ENCODE measurements at regions not wholly inside any gene's neighbourhood (a gene's known extent, or its start where the extent isn't known, plus 50 kb on each side); places are given as distances from the start of the nearest gene placed in this dataset.

- peaks cover 0 to 10% of the 10 kb centered on the region in 2 experiments for H4K20me1 ChIP-seq (replicated peaks in 1 of 2; ENCODE audit: control insufficient read depth in 1 of 2, insufficient read depth in 2 of 2, low read length in 2 of 2)
- H3K79me2 ChIP-seq (ENCODE audit: control insufficient read depth in 1 of 2, insufficient read depth in 2 of 2, low read length in 2 of 2), result no peaks in the 10 kb centered on the region
- H3K27ac ChIP-seq (ENCODE audit: low read depth, low read length), result no peak overlapping the region
- no peak overlapping the region for H2BK20ac ChIP-seq (ENCODE audit: low read length)
- no peak overlapping the region for H3K4me3 ChIP-seq (ENCODE audit: extremely low read depth in 1 of 4, insufficient read depth in 2 of 4, low read depth in 3 of 4, low read length in 4 of 4)
- WGBS, 2 experiments (ENCODE audit: extremely low coverage in 1 of 2, insufficient coverage in 1 of 2, insufficient read length in 1 of 2, insufficient replicate concordance in 2 of 2, low coverage in 1 of 2, low lambda C conversion rate in 2 of 2, missing lambda C conversion rate in 1 of 2), result 86% methylated on average over 14 of the region's 14 CpGs; no CpG with 5 or more reads in 1 of the 2 experiments
- no peak for DNase-seq (ENCODE audit: low read depth in 1 of 2, low spot score in 2 of 2)
- ChIA-PET POLR2A (ENCODE audit: partially characterized antibody) (no interaction called here), CTCF (ENCODE audit: partially characterized antibody) (interaction anchor here (1.3 kb wide), 1 partner anchor 32 kb away, joined by 3 read pairs; no protein-coding TSS in a partner anchor)
- H3K9me3 ChIP-seq (ENCODE audit: insufficient read depth in 2 of 2, low read depth in 1 of 2, low read length in 1 of 2), result no peaks in the 10 kb centered on the region
- no peak overlapping the region for H3K4ac ChIP-seq (replicated peaks; ENCODE audit: insufficient read length, low read depth, low read length)
- no peak overlapping the region for H2AFZ ChIP-seq (ENCODE audit: low read length)
- no peak overlapping the region for H3K18ac ChIP-seq (ENCODE audit: extremely low read depth, low read length)
- H3K23me2 ChIP-seq (ENCODE audit: low read depth, low read length), result peaks cover 16% of the 10 kb centered on the region
- no peak overlapping the region for H3K23ac ChIP-seq (ENCODE audit: insufficient read length)
- no peak overlapping the region for H4K8ac ChIP-seq (ENCODE audit: extremely low read depth, insufficient read depth, low read length)
- H4K5ac ChIP-seq (ENCODE audit: insufficient read length, low read depth, low read length), result no peak overlapping the region
- H3K4me1 ChIP-seq (replicated peaks in 1 of 4; ENCODE audit: control insufficient read depth in 3 of 4, insufficient read depth in 4 of 4, low read length in 3 of 4), result peaks cover 0 to 8% (median 3%) of the 10 kb centered on the region in 4 experiments; a peak in 4 of 7 replicates
- H2BK120ac ChIP-seq (replicated peaks; ENCODE audit: low read depth, low read length), result no peak overlapping the region
- H3K36me3 ChIP-seq (ENCODE audit: control insufficient read depth in 2 of 4, insufficient read depth in 4 of 4, low read length in 3 of 4), result no peaks in the 10 kb centered on the region; a peak in 1 of 8 replicates
- no peak overlapping the region for H3K56ac ChIP-seq (replicated peaks; ENCODE audit: insufficient read length, low read depth, low read length)
- H2BK12ac ChIP-seq (ENCODE audit: low read depth, low read length), result no peak overlapping the region
- H3K27me3 ChIP-seq (replicated peaks in 1 of 4; ENCODE audit: control insufficient read depth in 3 of 4, extremely low read depth in 1 of 4, insufficient read depth in 3 of 4, low read length in 3 of 4), result peaks cover 0 to 7% (median 0%) of the 10 kb centered on the region in 4 experiments; a peak in 2 of 7 replicates
- H3K14ac ChIP-seq (ENCODE audit: insufficient read length), result no peak overlapping the region
- H2BK15ac ChIP-seq (ENCODE audit: low read length), result no peak overlapping the region
- no peak overlapping the region for H3K4me2 ChIP-seq (ENCODE audit: insufficient read depth in 1 of 2, low read depth in 2 of 2, low read length in 2 of 2)
- H3K79me1 ChIP-seq (ENCODE audit: low read depth, low read length), result peaks cover 9% of the 10 kb centered on the region; the same call in 1 of the 2 replicates
- no peak for FAIRE-seq
- no peak overlapping the region for H2BK5ac ChIP-seq (ENCODE audit: low read depth, low read length)
- no peak overlapping the region for H4K91ac ChIP-seq (replicated peaks; ENCODE audit: insufficient read length, low read length)
- no peak overlapping the region for H2AK5ac ChIP-seq (ENCODE audit: low read depth, low read length)
- H3K9ac ChIP-seq (replicated peaks in 1 of 4; ENCODE audit: extremely low read depth in 1 of 4, low read depth in 3 of 4, low read length in 3 of 4), result no peak overlapping the region
- TF ChIP-seq SAP30 (IDR thresholded peaks at IDR 0.05; ENCODE audit: insufficient read depth, insufficient replicate concordance, low read length) (no peak), JUN (IDR thresholded peaks at IDR 0.05; ENCODE audit: low read depth, low read length) (no peak), HDAC2 (IDR thresholded peaks at IDR 0.05; ENCODE audit: borderline replicate concordance in 1 of 2, low read depth in 2 of 2, low read length in 2 of 2) (no peak), RAD21 (IDR thresholded peaks at IDR 0.05 in 1 of 2, conservative IDR thresholded peaks at IDR 0.05 in 1 of 2; ENCODE audit: low read depth in 2 of 2, low read length in 2 of 2) (no peak), CTCF (IDR thresholded peaks at IDR 0.05; ENCODE audit: control extremely low read depth in 1 of 3, insufficient read depth in 1 of 3, low read depth in 1 of 3, low read length in 3 of 3) (no peak), ATF3 (IDR thresholded peaks at IDR 0.05; ENCODE audit: insufficient read depth, low read depth, low read length) (no peak), KDM4A (IDR thresholded peaks at IDR 0.05; ENCODE audit: low read depth, low read length, severe bottlenecking) (no peak), TAF1 (IDR thresholded peaks at IDR 0.05; ENCODE audit: low read depth, low read length) (no peak)
These were observed 188.1 kb downstream of the MELK start for GRCh38 chr9:36760667-36761420.

All from H1 (cell line).